Suppressor macrophage treated with lipopolysaccharide for 4 hours (primary cell): ENCODE measurements at regions not wholly inside any gene's neighbourhood (a gene's known extent, or its start where the extent isn't known, plus 50 kb on each side); places are given as distances from the start of the nearest gene placed in this dataset.

Experiments used
- DNase-seq: peaks from one replicate; pipeline ENCODE4 v3.0.0-alpha.2; 2020

GRCh38 chr10:91576096-91576545 is 56.8 kb downstream of the PPP1R3C start:
- no peak for DNase-seq

GRCh38 chr10:91575044-91575610 is 57.7 kb downstream of the PPP1R3C start:
- DNase-seq = no peak

DNA sequence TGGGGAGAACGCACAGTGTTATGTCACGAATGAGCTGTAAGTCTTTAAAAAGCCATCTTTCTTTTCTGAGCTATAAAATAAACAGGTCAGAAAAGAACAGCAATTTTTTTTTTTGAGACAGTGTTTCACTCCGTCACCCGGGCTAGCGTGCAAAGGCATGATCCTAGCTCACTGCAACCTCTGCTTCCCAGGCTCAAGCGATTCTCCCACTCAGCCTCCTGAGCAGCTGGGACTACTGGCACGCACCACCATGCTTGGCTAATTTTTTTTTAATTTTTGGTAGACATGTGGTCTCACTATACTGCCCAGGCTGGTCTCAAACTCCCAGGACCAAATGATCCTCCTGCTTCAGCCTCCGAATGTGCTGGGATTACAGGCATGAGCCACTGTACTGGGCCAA is 58.6 kb downstream of the PPP1R3C start:
- DNase-seq = no peak

DNA sequence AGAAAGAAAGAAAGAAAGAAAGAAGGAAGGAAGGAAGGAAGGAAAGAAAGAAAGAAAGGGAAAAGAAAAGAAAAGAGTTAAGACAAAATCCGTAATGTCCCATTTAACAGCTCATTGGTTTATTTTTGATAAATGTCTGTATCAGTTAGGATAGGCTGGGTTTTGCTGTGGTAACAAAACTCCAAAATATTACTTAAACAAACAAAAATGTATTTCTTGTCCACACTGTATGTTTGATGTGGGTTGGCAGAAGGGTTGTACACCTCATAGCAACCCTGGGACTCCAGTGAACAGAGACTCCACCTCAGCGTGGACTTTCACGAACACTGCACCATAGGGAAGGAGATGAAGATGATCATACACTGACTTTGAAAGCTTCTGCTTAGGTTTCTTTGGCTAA is 59.6 kb downstream of the PPP1R3C start:
- no peak for DNase-seq

DNA sequence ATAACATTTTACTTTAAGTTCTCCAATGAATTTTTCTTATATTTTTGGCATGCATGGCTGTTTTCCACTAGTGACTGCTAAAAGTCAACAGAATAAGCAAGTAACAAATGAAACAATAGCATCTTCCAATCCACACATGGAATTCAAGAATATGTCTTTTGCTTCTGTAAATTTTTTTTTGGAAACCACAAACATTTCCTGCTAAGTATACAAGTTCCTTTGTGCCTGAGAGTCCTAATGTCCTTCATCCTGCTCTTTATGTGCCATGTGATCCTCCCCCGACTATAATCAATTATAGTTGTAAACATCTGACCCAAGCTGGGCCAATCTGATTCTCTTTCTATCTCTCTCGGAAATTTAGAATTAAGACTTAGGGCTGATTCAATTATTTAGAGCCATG is 61.2 kb downstream of the PPP1R3C start:
- no peak for DNase-seq

DNA sequence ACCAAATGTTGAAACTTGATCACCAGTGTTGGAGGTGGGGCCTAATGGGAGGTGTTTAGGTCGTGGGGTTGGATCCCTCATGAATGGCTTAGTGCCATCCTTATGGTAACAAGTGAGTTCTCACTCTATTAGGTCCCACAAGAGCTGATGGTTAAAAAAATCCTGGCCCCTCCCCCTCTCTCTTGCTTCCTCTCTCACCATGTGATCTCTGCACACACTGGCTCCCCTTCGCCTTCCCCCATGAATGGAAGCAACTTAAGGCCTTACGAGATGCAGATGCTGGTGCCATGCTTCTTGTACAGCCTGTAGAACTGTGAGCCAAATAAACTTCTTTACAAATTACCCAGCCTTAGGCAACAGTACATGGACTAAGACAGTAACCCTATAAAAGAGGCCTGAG is 62.7 kb downstream of the PPP1R3C start:
- DNase-seq = no peak

DNA sequence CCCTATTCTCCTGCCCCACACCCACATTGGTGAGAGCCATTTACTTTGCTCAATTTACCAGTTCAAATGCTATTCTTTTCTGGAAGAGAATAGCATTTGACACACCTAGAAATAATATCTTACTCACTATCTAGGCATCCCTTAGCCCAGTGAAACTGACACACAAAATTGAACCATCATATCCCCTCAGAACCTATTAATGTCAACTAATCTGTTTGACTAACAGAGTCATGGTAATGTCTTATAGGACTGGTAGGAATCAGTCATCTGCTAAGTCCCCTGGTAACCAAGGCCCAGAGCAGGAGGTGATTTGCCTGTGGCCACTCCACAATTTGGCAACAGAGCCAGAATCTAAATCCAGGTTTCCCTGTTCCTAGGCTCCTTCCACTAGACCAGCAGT is 63.3 kb downstream of the PPP1R3C start:
- no peak for DNase-seq

DNA sequence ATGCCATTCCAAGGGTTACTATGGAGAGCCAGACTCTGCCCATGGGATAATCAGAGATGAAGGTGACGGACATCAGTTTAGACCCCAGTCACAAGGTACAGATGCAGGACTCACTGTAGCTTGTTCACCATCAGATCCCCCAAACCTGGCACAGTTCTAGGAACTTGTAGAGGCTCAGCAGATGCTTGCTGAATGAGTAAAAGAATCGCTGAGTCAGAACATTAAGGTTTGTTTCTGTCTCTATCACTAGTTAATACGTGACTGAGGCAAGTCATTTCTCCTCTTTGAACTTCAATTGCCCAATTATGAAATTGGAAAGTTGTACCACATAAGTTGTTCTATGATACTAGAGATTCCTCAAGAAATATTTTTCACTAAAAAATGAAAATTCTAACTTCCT is 65.1 kb downstream of the PPP1R3C start:
- no peak for DNase-seq

DNA sequence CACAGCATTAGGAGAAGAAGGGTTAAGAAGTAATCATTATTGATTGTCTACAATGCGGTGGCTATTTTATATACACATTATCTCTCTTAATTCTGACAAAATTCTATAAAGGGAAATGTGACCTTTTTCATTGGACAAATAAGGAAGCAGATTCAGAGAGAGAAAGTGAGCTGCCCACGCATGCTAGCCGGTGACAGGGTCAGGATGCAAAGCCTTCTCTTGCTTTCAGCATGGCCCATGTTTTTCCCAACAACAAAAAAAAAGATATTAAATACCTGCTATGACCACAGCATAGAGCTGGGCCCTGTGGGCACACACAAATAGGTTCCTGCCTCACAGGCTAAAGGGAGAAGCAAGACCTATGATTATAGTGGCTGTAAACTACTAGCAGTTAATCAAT is 66.8 kb downstream of the PPP1R3C start:
- peak; percentile 49 for DNase-seq

DNA sequence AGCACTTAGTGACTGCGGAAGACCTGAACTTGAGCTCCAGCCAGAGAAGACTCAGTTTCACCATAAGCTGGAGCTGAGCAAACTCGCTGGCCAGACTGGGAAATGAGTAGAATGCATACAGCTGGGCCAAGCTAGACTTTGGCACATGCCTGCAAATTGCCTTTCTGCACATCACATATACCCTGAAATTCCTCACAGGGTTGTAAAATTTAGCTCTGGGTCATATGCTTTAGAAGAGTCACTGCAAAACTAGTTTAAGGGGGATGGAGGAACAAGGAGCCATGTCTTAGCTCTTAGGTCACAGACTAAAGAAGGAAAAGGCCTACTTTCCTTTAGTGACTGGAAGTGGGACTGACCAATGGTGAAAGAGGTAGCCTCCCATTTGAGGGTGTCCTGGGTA is 67.6 kb downstream of the PPP1R3C start:
- no peak for DNase-seq

GRCh38 chr10:91564508-91564907 is 68.4 kb downstream of the PPP1R3C start:
- no peak for DNase-seq
